ENCODE measurements at regions not wholly inside any gene's neighbourhood (a gene's known extent, or its start where the extent isn't known, plus 50 kb on each side); places are given as distances from the start of the nearest gene placed in this dataset.

GRCh38 chr2:143819764-143820163, 690.5 kb downstream of the ARHGAP15 start:
- TF ChIP-seq CTCF (conservative IDR thresholded peaks at IDR 0.05; ENCODE audit: low read depth, low read length) (no peak), EZH2 (IDR thresholded peaks at IDR 0.05; ENCODE audit: low read length, unreplicated experiment) (no peak)

Data from PC-3 (cell line).